Right ventricle myocardium inferior (tissue), 1 donor: ENCODE measurements at regions not wholly inside any gene's neighbourhood (a gene's known extent, or its start where the extent isn't known, plus 50 kb on each side); places are given as distances from the start of the nearest gene placed in this dataset.
"Not testable (repeated sequence)": the region's sequence is repeated elsewhere in the genome, so short reads cannot be mapped to it uniquely, and the experiment has no call there.

Source experiments
- ATAC-seq: fragments of 200-7000 bp; cut with Tn5 transposase; one replicate; pipeline ENCODE4 v1.9.1; 2020; ENCODE audit warnings: mild to moderate bottlenecking, moderate library complexity
- DNase-seq: peaks from one replicate; pipeline ENCODE4 v3.0.0; 2021; ENCODE audit errors: missing footprints
- intact Hi-C: fragments of 100-400 bp; cut with DNase I; formaldehyde crosslinking; loops from one replicate; pipeline ENCODE4 v1.11.0; 2022
- donor health status: DM: no; HTN: yes; CAD: no; lungs with severe emphysema.

GRCh38 chr4:178173771-178174170 lies 731.5 kb upstream of the AGA start:
- intact Hi-C loops: no loop called here
- DNase-seq: no peak
- no peak for ATAC-seq

- DNase-seq (no peak), ATAC-seq (no peak)
- intact Hi-C loops: no loop called here
Measured at GRCh38 chr4:178174756-178175155, 732.5 kb upstream of the AGA start.

- intact Hi-C loops: no loop called here
- ATAC-seq (peak; percentile 91), DNase-seq (no peak)
Measured at GRCh38 chr4:178185517-178185916, 743.3 kb upstream of the AGA start.

- ATAC-seq (no peak), DNase-seq (no peak)
- intact Hi-C loops: no loop called here
Measured at GRCh38 chr4:178192611-178193010, 750.4 kb upstream of the AGA start.

GRCh38 chr4:178196751-178197374 lies 754.6 kb upstream of the AGA start:
- intact Hi-C loops: no loop called here
- DNase-seq (no peak), ATAC-seq (no peak)

- no peak for DNase-seq
- ATAC-seq: peak; percentile 34
- intact Hi-C loops: no loop called here
Measured at GRCh38 chr4:178198691-178199090, 756.5 kb upstream of the AGA start.

- intact Hi-C loops: no loop called here
- DNase-seq: no peak
- ATAC-seq: no peak
Measured at GRCh38 chr4:178202422-178202821, 760.2 kb upstream of the AGA start.

GRCh38 chr4:178205826-178206225 lies 763.6 kb upstream of the AGA start:
- intact Hi-C loops: no loop called here
- DNase-seq (no peak), ATAC-seq (no peak)

GRCh38 chr4:178215309-178215708 lies 773.1 kb upstream of the AGA start:
- intact Hi-C loops: no loop called here
- no peak for ATAC-seq
- no peak for DNase-seq

GRCh38 chr4:178215763-178216162 lies 773.5 kb upstream of the AGA start:
- ATAC-seq: no peak
- intact Hi-C loops: no loop called here
- DNase-seq: peak; percentile 51

- intact Hi-C loops, ATAC-seq, DNase-seq: not testable (repeated sequence)
Measured at GRCh38 chr4:178226421-178226820, 784.2 kb upstream of the AGA start.

GRCh38 chr4:178233906-178234305 lies 791.7 kb upstream of the AGA start:
- no peak for DNase-seq
- intact Hi-C loops: no loop called here
- ATAC-seq: no peak

- no peak for ATAC-seq
- peak; percentile 62 for DNase-seq
- intact Hi-C loops: no loop called here
Measured at GRCh38 chr4:178240891-178241290, 798.7 kb upstream of the AGA start.

- DNase-seq (no peak), ATAC-seq (no peak)
- intact Hi-C loops: no loop called here
Measured at GRCh38 chr4:178241601-178242118, 799.4 kb upstream of the AGA start.

GRCh38 chr4:178242655-178243054 lies 800.4 kb upstream of the AGA start:
- intact Hi-C loops: no loop called here
- DNase-seq (no peak), ATAC-seq (no peak)

- ATAC-seq: no peak
- DNase-seq: no peak
- intact Hi-C loops: no loop called here
Measured at GRCh38 chr4:178244785-178245184, 802.5 kb upstream of the AGA start.

GRCh38 chr4:178255172-178255571 lies 812.9 kb upstream of the AGA start:
- intact Hi-C loops: no loop called here
- no peak for ATAC-seq
- no peak for DNase-seq

GRCh38 chr4:178258603-178259002 lies 816.4 kb upstream of the AGA start:
- DNase-seq (no peak), ATAC-seq (no peak)
- intact Hi-C loops: no loop called here

- DNase-seq: no peak
- no peak for ATAC-seq
- intact Hi-C loops: no loop called here
Measured at GRCh38 chr4:178259566-178259965, 817.3 kb upstream of the AGA start.

GRCh38 chr4:178264001-178264400 lies 821.8 kb upstream of the AGA start:
- intact Hi-C loops: no loop called here
- DNase-seq (no peak), ATAC-seq (no peak)

- DNase-seq: no peak
- no peak for ATAC-seq
- intact Hi-C loops: no loop called here
Measured at GRCh38 chr4:178271386-178271785, 829.1 kb upstream of the AGA start.
